HUES6 (cell line): ENCODE measurements at regions not wholly inside any gene's neighbourhood (a gene's known extent, or its start where the extent isn't known, plus 50 kb on each side); places are given as distances from the start of the nearest gene placed in this dataset.

ENCODE experiments used
- H3K27ac ChIP-seq: 2 replicates; pipeline ENCODE4 v1.7.0; 2013; ENCODE audit warnings: low read depth, mild to moderate bottlenecking, low read length, inconsistent platforms
- H3K27me3 ChIP-seq: 2 replicates; pipeline ENCODE4 v1.6.1; 2013; ENCODE audit warnings: low read length; ENCODE audit not compliant: control insufficient read depth, insufficient read depth
- H3K36me3 ChIP-seq: 2 replicates; pipeline ENCODE4 v1.6.1; 2013; ENCODE audit warnings: low read length; ENCODE audit not compliant: control insufficient read depth, insufficient read depth
- H3K4me1 ChIP-seq: 2 replicates; pipeline ENCODE4 v1.6.1; 2013; ENCODE audit warnings: low read length; ENCODE audit not compliant: control insufficient read depth, insufficient read depth
- H3K4me3 ChIP-seq: 2 replicates; pipeline ENCODE4 v1.5.1; 2013; ENCODE audit warnings: low read depth, low read length
- H3K9ac ChIP-seq: one replicate; pipeline ENCODE4 v1.6.1; 2013; ENCODE audit warnings: mild to moderate bottlenecking, low read length
- H3K9me3 ChIP-seq: 2 replicates; pipeline ENCODE4 v1.6.1; 2013; ENCODE audit warnings: low read depth, low read length; ENCODE audit not compliant: control insufficient read depth, insufficient read depth

- Histone ChIP-seq H3K27me3 (no peaks in the 10 kb centered on the region), H3K9me3 (peaks cover 7% of the 10 kb centered on the region; the same call in 1 of the 2 replicates), H3K36me3 (no peaks in the 10 kb centered on the region), H3K9ac (no peak overlapping the region), H3K4me3 (no peak overlapping the region), H3K4me1 (no peaks in the 10 kb centered on the region), H3K27ac (no peak overlapping the region)
Measured at GRCh38 chr6:154582696-154583095, 72.2 kb upstream of the CNKSR3 start.

- H3K27ac ChIP-seq, result no peak overlapping the region
- H3K27me3 ChIP-seq, result no peaks in the 10 kb centered on the region
- H3K9ac ChIP-seq, result no peak overlapping the region
- H3K36me3 ChIP-seq, result no peaks in the 10 kb centered on the region
- no peaks in the 10 kb centered on the region for H3K4me1 ChIP-seq
- no peak overlapping the region for H3K4me3 ChIP-seq
- H3K9me3 ChIP-seq, result peaks cover 7% of the 10 kb centered on the region; the same call in 1 of the 2 replicates
Measured at GRCh38 chr6:154583546-154584188, 73.2 kb upstream of the CNKSR3 start.

GRCh38 chr6:154590756-154591155 is 80.3 kb upstream of the CNKSR3 start:
- Histone ChIP-seq H3K9ac (no peak overlapping the region), H3K27me3 (no peaks in the 10 kb centered on the region), H3K4me3 (no peak overlapping the region), H3K27ac (no peak overlapping the region), H3K36me3 (no peaks in the 10 kb centered on the region), H3K9me3 (no peaks in the 10 kb centered on the region), H3K4me1 (peaks cover 11% of the 10 kb centered on the region)

GRCh38 chr6:154591234-154591633 is 80.7 kb upstream of the CNKSR3 start:
- Histone ChIP-seq H3K36me3 (no peaks in the 10 kb centered on the region), H3K27ac (no peak overlapping the region), H3K4me3 (no peak overlapping the region), H3K9me3 (no peaks in the 10 kb centered on the region), H3K4me1 (peaks cover 11% of the 10 kb centered on the region), H3K9ac (no peak overlapping the region), H3K27me3 (no peaks in the 10 kb centered on the region)

- peaks cover 11% of the 10 kb centered on the region for H3K4me1 ChIP-seq
- H3K4me3 ChIP-seq, result no peak overlapping the region
- H3K27ac ChIP-seq, result no peak overlapping the region
- H3K9me3 ChIP-seq, result no peaks in the 10 kb centered on the region
- no peaks in the 10 kb centered on the region for H3K36me3 ChIP-seq
- no peak overlapping the region for H3K9ac ChIP-seq
- H3K27me3 ChIP-seq, result no peaks in the 10 kb centered on the region
Measured at GRCh38 chr6:154592199-154592860, 81.8 kb upstream of the CNKSR3 start.

GRCh38 chr6:154593122-154593521 is 82.6 kb upstream of the CNKSR3 start:
- Histone ChIP-seq H3K9ac (peak overlapping the region; percentile 37), H3K36me3 (no peaks in the 10 kb centered on the region), H3K27me3 (no peaks in the 10 kb centered on the region)

GRCh38 chr6:154594496-154595198 is 84.2 kb upstream of the CNKSR3 start:
- Histone ChIP-seq H3K36me3 (no peaks in the 10 kb centered on the region), H3K27me3 (no peaks in the 10 kb centered on the region), H3K4me3 (no peak overlapping the region), H3K27ac (no peak overlapping the region), H3K4me1 (peaks cover 11% of the 10 kb centered on the region), H3K9me3 (no peaks in the 10 kb centered on the region), H3K9ac (no peak overlapping the region)

More at GRCh38 chr6:154593122-154593521, 82.6 kb upstream of the CNKSR3 start:
- Histone ChIP-seq H3K27ac (peak overlapping the region; percentile 22; the same call in 1 of the 2 replicates), H3K9me3 (no peaks in the 10 kb centered on the region), H3K4me1 (peaks cover 11% of the 10 kb centered on the region), H3K4me3 (no peak overlapping the region)

GRCh38 chr6:154595538-154595937 is 85.1 kb upstream of the CNKSR3 start:
- Histone ChIP-seq H3K4me1 (peaks cover 11% of the 10 kb centered on the region), H3K27me3 (no peaks in the 10 kb centered on the region), H3K36me3 (no peaks in the 10 kb centered on the region), H3K9ac (no peak overlapping the region), H3K9me3 (no peaks in the 10 kb centered on the region), H3K4me3 (no peak overlapping the region), H3K27ac (no peak overlapping the region)

- no peak overlapping the region for H3K27ac ChIP-seq
- peaks cover 11% of the 10 kb centered on the region for H3K4me1 ChIP-seq
- no peaks in the 10 kb centered on the region for H3K36me3 ChIP-seq
- no peak overlapping the region for H3K9ac ChIP-seq
- no peaks in the 10 kb centered on the region for H3K9me3 ChIP-seq
- H3K27me3 ChIP-seq, result no peaks in the 10 kb centered on the region
- no peak overlapping the region for H3K4me3 ChIP-seq
Measured at GRCh38 chr6:154596009-154596408, 85.5 kb upstream of the CNKSR3 start.

- H3K9me3 ChIP-seq, result no peaks in the 10 kb centered on the region
- H3K9ac ChIP-seq, result no peak overlapping the region
- no peak overlapping the region for H3K27ac ChIP-seq
- no peaks in the 10 kb centered on the region for H3K27me3 ChIP-seq
- no peaks in the 10 kb centered on the region for H3K36me3 ChIP-seq
- no peak overlapping the region for H3K4me3 ChIP-seq
- H3K4me1 ChIP-seq, result peaks cover 11% of the 10 kb centered on the region
Measured at GRCh38 chr6:154596701-154597100, 86.2 kb upstream of the CNKSR3 start.

- Histone ChIP-seq H3K27me3 (no peaks in the 10 kb centered on the region), H3K9ac (no peak overlapping the region), H3K36me3 (no peaks in the 10 kb centered on the region), H3K9me3 (no peaks in the 10 kb centered on the region), H3K4me1 (peaks cover under 1% of the 10 kb centered on the region), H3K27ac (no peak overlapping the region), H3K4me3 (no peak overlapping the region)
Measured at GRCh38 chr6:154598399-154598798, 87.9 kb upstream of the CNKSR3 start.
